Stimulated activated CD4-positive, alpha-beta T cell treated with anti-CD3 and anti-CD28 coated beads, Interleukin-12 subunit alpha, Interleukin-12 subunit beta, amount 100 ng/mL, for 4 hours (primary cell): ENCODE measurements at regions not wholly inside any gene's neighbourhood (a gene's known extent, or its start where the extent isn't known, plus 50 kb on each side); places are given as distances from the start of the nearest gene placed in this dataset.
"Not testable (repeated sequence)": the region's sequence is repeated elsewhere in the genome, so short reads cannot be mapped to it uniquely, and the experiment has no call there.

ENCODE experiments used
- DNase-seq: peaks from one replicate; pipeline ENCODE4 v3.0.0-alpha.2; 2020

GRCh38 chr3:16077681-16078080 is 96.8 kb upstream of the GALNT15 start:
- not testable (repeated sequence) for DNase-seq

- DNase-seq: no peak
These were observed 95.0 kb upstream of the GALNT15 start for GRCh38 chr3:16079519-16079918.

GRCh38 chr3:16081661-16082060 is 92.8 kb upstream of the GALNT15 start:
- DNase-seq: no peak

GRCh38 chr3:16084887-16085286 is 89.6 kb upstream of the GALNT15 start:
- DNase-seq: no peak

GRCh38 chr3:16085410-16085809 is 89.1 kb upstream of the GALNT15 start:
- no peak for DNase-seq

- DNase-seq: no peak
These were observed 88.4 kb upstream of the GALNT15 start for GRCh38 chr3:16085884-16086608.

GRCh38 chr3:16086690-16087089 is 87.8 kb upstream of the GALNT15 start:
- no peak for DNase-seq

GRCh38 chr3:16088496-16088895 is 86.0 kb upstream of the GALNT15 start:
- DNase-seq: no peak

- DNase-seq: no peak
These were observed 85.0 kb upstream of the GALNT15 start for GRCh38 chr3:16089521-16089920.

- no peak for DNase-seq
These were observed 84.5 kb upstream of the GALNT15 start for GRCh38 chr3:16090024-16090423.

GRCh38 chr3:16090706-16091105 is 83.8 kb upstream of the GALNT15 start:
- DNase-seq: no peak

- no peak for DNase-seq
These were observed 81.6 kb upstream of the GALNT15 start for GRCh38 chr3:16092923-16093322.

GRCh38 chr3:16101295-16102186 is 72.9 kb upstream of the GALNT15 start:
- DNase-seq: no peak

GRCh38 chr3:16102187-16102561 is 72.3 kb upstream of the GALNT15 start:
- DNase-seq: no peak

GRCh38 chr3:16102905-16103364 is 71.5 kb upstream of the GALNT15 start:
- DNase-seq: no peak

GRCh38 chr3:16103472-16103871 is 71.0 kb upstream of the GALNT15 start:
- DNase-seq: no peak

GRCh38 chr3:16104156-16104555 is 70.3 kb upstream of the GALNT15 start:
- DNase-seq: no peak

GRCh38 chr3:16106050-16106449 is 68.4 kb upstream of the GALNT15 start:
- no peak for DNase-seq

GRCh38 chr3:16108424-16108823 is 66.1 kb upstream of the GALNT15 start:
- DNase-seq: no peak

- DNase-seq: no peak
These were observed 64.6 kb upstream of the GALNT15 start for GRCh38 chr3:16109929-16110328.

GRCh38 chr3:16112910-16113504 is 61.5 kb upstream of the GALNT15 start:
- DNase-seq: no peak

- DNase-seq: no peak
These were observed 60.8 kb upstream of the GALNT15 start for GRCh38 chr3:16113704-16114103.

- no peak for DNase-seq
These were observed 60.1 kb upstream of the GALNT15 start for GRCh38 chr3:16114429-16114828.

- DNase-seq: no peak
These were observed 59.5 kb upstream of the GALNT15 start for GRCh38 chr3:16114930-16115329.
